Fibroblast of lung (primary cell): ENCODE measurements at regions not wholly inside any gene's neighbourhood (a gene's known extent, or its start where the extent isn't known, plus 50 kb on each side); places are given as distances from the start of the nearest gene placed in this dataset.

Source experiments
- DNase-seq, 2 donors: peaks; one replicate each; pipeline versions ENCODE4 v3.0.0 to v3.0.0-alpha.2; 2010; ENCODE audit warnings: low read depth in 2 of 2
- H2AFZ ChIP-seq: 2 replicates; pipeline ENCODE4 v1.5.1; 2012; ENCODE audit warnings: low read length, control low read depth, inconsistent platforms
- H3K27ac ChIP-seq: 2 replicates; pipeline ENCODE4 v1.5.1; 2011; ENCODE audit warnings: low read length, control low read depth; ENCODE audit not compliant: insufficient read depth
- H3K27me3 ChIP-seq: 2 replicates; pipeline ENCODE4 v1.5.1; 2011; ENCODE audit warnings: mild to moderate bottlenecking, low read length; ENCODE audit not compliant: control insufficient read depth, insufficient read depth
- H3K36me3 ChIP-seq: 2 replicates; pipeline ENCODE4 v1.5.1; 2011; ENCODE audit warnings: low read length; ENCODE audit not compliant: control insufficient read depth, insufficient read depth
- H3K4me1 ChIP-seq: 2 replicates; pipeline ENCODE4 v1.5.1; 2011; ENCODE audit warnings: low read length; ENCODE audit not compliant: control insufficient read depth, insufficient read depth; ENCODE audit errors: extremely low read depth
- H3K4me2 ChIP-seq: 2 replicates; pipeline ENCODE4 v1.5.1; 2011; ENCODE audit warnings: low read length, control low read depth; ENCODE audit not compliant: insufficient read depth; ENCODE audit errors: extremely low read depth
- H3K4me3 ChIP-seq, 4 experiments: fragments of 200-600 bp in 1 of 4; sonication (generic) in 1 of 4; replicated peaks in 1 of 4; 2 replicates each; pipeline ENCODE4 v1.5.1; 2011 to 2016; ENCODE audit warnings: low read length in 4 of 4, low read depth in 3 of 4, mild to moderate bottlenecking in 3 of 4, control low read depth in 2 of 4, inconsistent platforms in 1 of 4, mixed read lengths in 1 of 4; ENCODE audit not compliant: insufficient read depth in 1 of 4; ENCODE audit errors: control extremely low read depth in 1 of 4
- H3K79me2 ChIP-seq: 2 replicates; pipeline ENCODE4 v1.5.1; 2012; ENCODE audit warnings: mild to moderate bottlenecking, low read length, inconsistent platforms; ENCODE audit not compliant: control insufficient read depth, insufficient read depth
- H3K9ac ChIP-seq: 2 replicates; pipeline ENCODE4 v1.5.1; 2011; ENCODE audit warnings: mild to moderate bottlenecking, low read length, control low read depth; ENCODE audit not compliant: insufficient read depth
- H3K9me3 ChIP-seq: 2 replicates; pipeline ENCODE4 v1.5.1; 2012; ENCODE audit warnings: low read depth, low read length; ENCODE audit not compliant: control insufficient read depth, insufficient read depth
- H4K20me1 ChIP-seq: 2 replicates; pipeline ENCODE4 v1.5.1; 2011; ENCODE audit warnings: low read length; ENCODE audit not compliant: control insufficient read depth, insufficient read depth; ENCODE audit errors: extremely low read depth
- CTCF ChIP-seq, 2 donors: IDR thresholded peaks in 1 of 2; conservative IDR thresholded peaks in 1 of 2; 1 replicate in 1 of 2; 2 replicates in 1 of 2; pipeline ENCODE4 v1.5.1; 2011 to 2012; ENCODE audit warnings: low read length in 2 of 2, control low read depth in 1 of 2, inconsistent platforms in 1 of 2, low read depth in 1 of 2, mild to moderate bottlenecking in 1 of 2
- EZH2 ChIP-seq: IDR thresholded peaks from 2 replicates; pipeline ENCODE4 v1.5.1; 2012; ENCODE audit warnings: low read length, control low read depth, mild to moderate bottlenecking; ENCODE audit errors: missing control alignments

- no peaks in the 10 kb centered on the region for H3K36me3 ChIP-seq
- no peak overlapping the region for H3K4me2 ChIP-seq
- H2AFZ ChIP-seq = no peak overlapping the region
Measured at GRCh38 chr12:131315601-131316000, 361.9 kb downstream of the ADGRD1 start.

GRCh38 chr12:131316388-131316787 lies 362.7 kb downstream of the ADGRD1 start:
- Histone ChIP-seq H3K36me3 (no peaks in the 10 kb centered on the region), H4K20me1 (no peaks in the 10 kb centered on the region), H3K4me2 (no peak overlapping the region), H2AFZ (no peak overlapping the region), H3K9ac (no peak overlapping the region), H3K79me2 (no peaks in the 10 kb centered on the region), H3K9me3 (no peaks in the 10 kb centered on the region), H3K27ac (no peak overlapping the region), H3K4me3 (no peak overlapping the region), H3K27me3 (no peaks in the 10 kb centered on the region), H3K4me1 (no peaks in the 10 kb centered on the region)
- no peak for DNase-seq
- TF ChIP-seq CTCF (conservative IDR thresholded peaks at IDR 0.05 in 1 of 2, IDR thresholded peaks at IDR 0.05 in 1 of 2; ENCODE audit: low read depth in 1 of 2, low read length in 2 of 2) (no peak), EZH2 (no peak)

More at GRCh38 chr12:131315601-131316000, 361.9 kb downstream of the ADGRD1 start:
- Histone ChIP-seq H3K4me3 (no peak overlapping the region), H3K4me1 (no peaks in the 10 kb centered on the region), H3K27ac (no peak overlapping the region), H3K79me2 (no peaks in the 10 kb centered on the region), H3K9me3 (no peaks in the 10 kb centered on the region), H3K27me3 (no peaks in the 10 kb centered on the region), H3K9ac (no peak overlapping the region), H4K20me1 (no peaks in the 10 kb centered on the region)
- DNase-seq = no peak
- no peak for TF ChIP-seq EZH2
- no peak for TF ChIP-seq CTCF (conservative IDR thresholded peaks at IDR 0.05 in 1 of 2, IDR thresholded peaks at IDR 0.05 in 1 of 2; ENCODE audit: low read depth in 1 of 2, low read length in 2 of 2)

- Histone ChIP-seq H3K9ac (no peak overlapping the region), H3K4me1 (no peaks in the 10 kb centered on the region), H3K4me2 (no peak overlapping the region), H4K20me1 (no peaks in the 10 kb centered on the region), H3K27me3 (no peaks in the 10 kb centered on the region), H3K36me3 (no peaks in the 10 kb centered on the region), H3K27ac (no peak overlapping the region), H3K9me3 (no peaks in the 10 kb centered on the region), H3K79me2 (no peaks in the 10 kb centered on the region), H3K4me3 (no peak overlapping the region), H2AFZ (no peak overlapping the region)
- DNase-seq = no peak
- no peak for TF ChIP-seq EZH2
- no peak for TF ChIP-seq CTCF (conservative IDR thresholded peaks at IDR 0.05 in 1 of 2, IDR thresholded peaks at IDR 0.05 in 1 of 2; ENCODE audit: low read depth in 1 of 2, low read length in 2 of 2)
Measured at GRCh38 chr12:131318045-131318685, 364.5 kb downstream of the ADGRD1 start.
